Smooth muscle cell of the brain vasculature (primary cell): ENCODE measurements at regions not wholly inside any gene's neighbourhood (a gene's known extent, or its start where the extent isn't known, plus 50 kb on each side); places are given as distances from the start of the nearest gene placed in this dataset.

Experiments
- DNase-seq: peaks from one replicate; pipeline ENCODE4 v3.0.0-alpha.2; 2012; ENCODE audit warnings: low read depth, low spot score

- DNase-seq = no peak
Measured at GRCh38 chr18:24561369-24561965, 101.0 kb downstream of the HRH4 start.

GRCh38 chr18:24567199-24567598 is 106.8 kb downstream of the HRH4 start:
- no peak for DNase-seq

DNA sequence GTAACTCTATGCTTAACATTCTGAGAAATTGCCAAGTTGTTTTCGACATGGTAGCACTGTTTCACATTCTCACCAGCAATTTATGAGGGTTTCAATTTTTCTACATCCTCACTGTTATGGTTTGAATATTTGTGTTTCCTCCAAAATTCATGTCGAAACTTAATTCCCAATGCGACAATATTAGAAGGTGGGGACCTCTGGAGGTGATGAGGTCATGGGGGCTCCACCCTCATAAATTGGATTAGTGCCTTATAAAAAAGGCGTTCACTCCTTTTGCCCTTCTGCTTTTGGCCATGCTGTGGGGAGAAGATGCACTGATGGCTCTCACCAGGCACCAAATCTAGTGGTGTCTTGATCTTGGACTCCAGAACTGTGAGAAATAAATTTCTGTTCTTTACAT is 110.3 kb downstream of the HRH4 start:
- DNase-seq = no peak

DNA sequence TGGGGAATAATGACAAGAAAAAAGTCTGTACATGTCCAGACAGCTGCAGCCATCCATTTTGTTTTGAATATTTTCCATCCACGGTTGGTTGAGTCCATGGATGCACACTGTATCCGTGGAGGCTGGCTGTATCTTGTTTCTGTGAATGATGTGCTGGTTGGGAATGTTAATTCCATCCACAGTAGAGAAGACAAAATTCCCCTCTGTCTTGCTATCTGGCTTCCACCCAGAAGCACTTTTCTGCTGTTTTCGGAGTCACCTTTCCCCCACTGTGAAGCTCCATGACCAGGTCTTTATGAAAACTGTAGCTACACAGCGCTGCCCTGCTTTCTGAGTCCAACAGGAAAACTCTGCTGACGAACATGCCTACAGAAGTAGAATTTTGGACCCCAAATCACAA is 122.3 kb downstream of the HRH4 start:
- DNase-seq = no peak

- no peak for DNase-seq
Measured at GRCh38 chr18:24584205-24584604, 123.8 kb downstream of the HRH4 start.

DNA sequence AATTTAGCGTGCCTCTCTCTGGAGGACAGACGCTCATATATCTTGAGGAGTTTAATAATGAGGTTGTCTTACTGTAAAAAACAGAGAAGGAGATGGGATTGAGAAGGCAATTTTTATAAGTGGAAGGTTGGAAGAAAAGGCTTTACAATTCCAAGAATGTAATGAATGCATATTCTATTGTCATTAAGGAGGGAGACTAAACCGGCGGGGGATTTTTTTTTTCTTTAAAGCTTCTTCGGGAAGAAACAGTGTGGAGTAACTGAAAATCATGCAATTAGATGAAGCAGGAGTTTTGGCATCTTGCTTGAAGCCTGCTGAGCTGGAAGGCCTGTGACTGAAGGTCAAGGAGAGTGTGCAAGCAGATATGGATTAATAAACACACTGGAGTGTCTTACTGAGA is 124.4 kb downstream of the HRH4 start:
- no peak for DNase-seq

GRCh38 chr18:24585996-24586566 is 125.6 kb downstream of the HRH4 start:
- no peak for DNase-seq

DNA sequence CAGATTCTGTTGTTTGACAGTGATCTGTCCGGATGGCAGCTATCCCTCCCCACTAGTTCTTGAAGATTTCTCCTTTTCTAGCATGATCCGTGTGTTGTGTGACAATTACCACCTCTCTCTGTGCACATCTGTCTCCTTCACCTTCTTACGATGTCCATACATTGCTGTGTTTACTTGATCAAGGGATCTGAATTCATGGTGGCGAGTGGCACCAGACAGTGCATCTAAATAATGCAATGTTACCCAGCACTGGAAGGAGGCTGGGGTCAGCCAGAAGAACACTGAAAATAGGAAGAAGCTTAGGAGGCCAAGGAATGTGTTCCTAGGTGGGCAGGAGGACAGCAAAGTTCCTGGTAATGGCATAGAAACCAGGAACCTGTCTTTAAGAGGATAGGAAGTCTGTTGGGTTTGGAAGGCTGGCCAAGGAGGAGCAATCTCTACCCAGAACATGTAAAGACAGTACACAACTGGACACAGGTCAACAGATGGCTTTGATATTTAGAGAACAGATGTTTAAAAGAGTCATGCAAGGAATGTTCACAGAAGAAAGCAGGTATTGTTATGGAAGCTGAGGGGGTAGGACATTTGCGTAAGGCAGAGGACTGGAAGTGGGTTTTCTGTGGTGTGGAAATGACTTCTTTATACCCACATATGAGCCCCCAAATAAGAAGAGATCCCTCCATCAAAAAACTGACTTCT is 126.4 kb downstream of the HRH4 start:
- no peak for DNase-seq

DNA sequence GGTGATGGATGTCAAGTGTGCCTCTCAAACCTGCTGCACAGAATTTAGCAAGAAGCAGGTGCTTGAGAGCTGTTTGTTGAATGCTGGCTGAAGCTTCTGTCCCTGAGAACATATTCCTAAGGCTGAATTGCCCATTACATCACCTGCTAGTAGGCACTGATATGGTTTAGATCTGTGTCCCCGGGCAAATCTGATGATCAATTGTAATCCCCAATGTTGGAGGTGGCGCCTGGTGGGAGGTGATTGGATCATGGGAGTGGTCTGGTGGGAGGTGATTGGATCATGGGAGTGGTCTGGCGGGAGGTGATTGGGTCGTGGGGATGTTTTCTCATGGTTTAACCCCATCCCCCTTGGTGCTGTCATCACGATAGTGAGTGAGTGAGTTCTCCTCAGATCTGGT is 128.0 kb downstream of the HRH4 start:
- DNase-seq = no peak

- no peak for DNase-seq
Measured at GRCh38 chr18:24590946-24591345, 130.5 kb downstream of the HRH4 start.

DNA sequence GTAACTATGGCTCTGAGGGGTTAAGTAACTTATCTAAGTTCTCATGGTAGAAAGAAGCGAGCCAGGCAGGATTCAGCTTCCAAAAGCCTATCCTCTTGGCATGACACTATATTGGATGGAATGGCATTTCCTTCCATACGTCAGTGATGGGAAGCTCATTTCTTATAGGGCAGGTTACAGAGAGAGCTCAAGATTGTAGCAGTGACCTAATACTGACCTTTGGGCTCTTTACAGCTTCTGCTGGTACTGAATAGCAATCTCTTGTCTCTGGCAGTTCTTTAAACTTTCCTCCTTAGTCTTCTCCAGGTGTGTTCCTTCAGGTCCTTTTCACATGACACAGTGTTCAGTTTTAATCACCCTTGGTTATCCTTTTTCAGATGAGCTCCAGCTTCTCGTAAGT is 133.0 kb downstream of the HRH4 start:
- no peak for DNase-seq

- no peak for DNase-seq
Measured at GRCh38 chr18:24593886-24594285, 133.4 kb downstream of the HRH4 start.

- DNase-seq = no peak
Measured at GRCh38 chr18:24595561-24596031, 135.2 kb downstream of the HRH4 start.

DNA sequence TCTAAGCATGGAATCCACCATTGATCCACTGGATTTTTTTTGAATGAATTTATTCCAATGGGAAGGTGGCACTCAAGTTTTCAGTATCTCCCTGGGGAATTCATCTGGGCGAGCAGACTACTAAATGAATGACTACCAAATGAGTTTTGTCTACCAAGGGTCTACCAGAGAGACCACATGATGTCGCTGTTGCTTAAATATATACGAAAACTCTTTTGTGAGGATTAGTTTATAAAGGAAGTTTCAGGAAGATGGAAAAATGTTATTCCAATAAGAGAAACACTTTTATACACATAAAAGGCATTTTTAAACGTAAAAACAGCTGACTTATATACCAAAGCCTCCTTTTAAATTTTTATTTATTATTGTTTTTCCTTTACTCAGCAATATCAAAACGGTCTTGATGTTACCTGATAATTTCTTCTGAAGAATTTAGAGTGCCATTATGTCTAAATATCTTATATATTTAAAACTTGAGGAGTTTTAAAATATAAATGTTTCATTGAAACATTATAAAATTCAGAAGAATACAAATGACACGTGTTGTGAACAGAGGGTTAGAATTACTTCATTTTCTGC is 139.7 kb downstream of the HRH4 start:
- DNase-seq = peak; percentile 32

DNA sequence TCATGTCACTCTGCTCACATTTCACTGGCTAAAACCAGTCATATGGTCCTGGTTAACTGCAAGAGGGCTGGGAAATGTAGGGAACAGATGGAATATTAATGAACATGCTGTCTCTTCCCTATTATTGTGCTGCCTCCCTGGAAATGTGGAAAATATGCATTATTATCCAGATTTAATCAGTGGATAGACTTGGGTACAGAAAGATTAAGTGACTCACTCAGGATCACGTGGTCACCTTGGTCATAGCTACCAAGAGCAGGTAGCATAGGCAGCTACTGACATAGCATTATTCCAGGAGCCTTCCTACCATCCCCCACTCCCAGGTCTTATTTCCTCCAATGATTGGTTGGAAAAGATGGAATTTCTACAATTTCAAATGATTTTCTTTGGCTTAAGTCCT is 141.1 kb downstream of the HRH4 start:
- no peak for DNase-seq

- no peak for DNase-seq
Measured at GRCh38 chr18:24602201-24602600, 141.8 kb downstream of the HRH4 start.

GRCh38 chr18:24603151-24603550 is 142.7 kb downstream of the HRH4 start:
- no peak for DNase-seq

GRCh38 chr18:24605444-24605843 is 145.0 kb downstream of the HRH4 start:
- no peak for DNase-seq

DNA sequence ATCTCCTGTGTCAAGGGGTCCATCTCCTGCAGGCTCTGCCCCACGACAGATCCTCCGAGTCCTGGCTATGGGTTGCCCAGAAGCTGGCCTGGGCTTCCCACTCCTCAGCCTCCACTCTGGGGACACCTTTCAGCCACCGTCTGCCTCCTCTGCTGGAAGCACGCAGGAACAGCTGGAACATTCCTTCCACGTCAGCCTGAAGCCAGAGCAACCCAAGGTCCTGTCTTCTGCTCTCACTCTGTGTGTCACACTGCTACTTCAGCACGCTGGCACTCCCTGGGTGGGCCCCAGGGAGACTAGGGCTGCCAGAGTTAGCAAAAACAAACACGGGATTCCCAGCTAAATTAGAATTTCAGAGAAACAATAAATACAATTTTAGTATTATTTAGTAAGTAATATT is 148.8 kb downstream of the HRH4 start:
- no peak for DNase-seq

DNA sequence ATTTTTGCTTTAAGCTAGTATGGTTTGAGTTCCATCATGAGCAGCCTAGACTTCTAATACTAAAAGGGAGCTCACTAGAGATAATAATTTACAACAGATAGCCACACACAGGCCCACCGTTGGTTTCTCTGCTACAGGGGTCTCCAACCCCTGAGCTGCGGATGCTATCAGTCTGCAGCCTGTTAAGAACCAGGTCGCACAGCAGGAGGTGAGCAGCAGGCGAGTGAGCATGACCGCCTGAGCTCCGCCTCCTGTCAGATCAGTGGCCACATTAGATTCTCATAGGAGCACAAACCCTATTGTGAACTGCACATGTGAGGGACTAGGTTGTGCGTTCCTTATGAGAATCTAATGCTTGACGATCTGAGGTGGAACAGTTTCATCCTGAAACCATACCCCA is 150.6 kb downstream of the HRH4 start:
- DNase-seq = no peak

GRCh38 chr18:24613896-24614640 is 153.6 kb downstream of the HRH4 start:
- no peak for DNase-seq

DNA sequence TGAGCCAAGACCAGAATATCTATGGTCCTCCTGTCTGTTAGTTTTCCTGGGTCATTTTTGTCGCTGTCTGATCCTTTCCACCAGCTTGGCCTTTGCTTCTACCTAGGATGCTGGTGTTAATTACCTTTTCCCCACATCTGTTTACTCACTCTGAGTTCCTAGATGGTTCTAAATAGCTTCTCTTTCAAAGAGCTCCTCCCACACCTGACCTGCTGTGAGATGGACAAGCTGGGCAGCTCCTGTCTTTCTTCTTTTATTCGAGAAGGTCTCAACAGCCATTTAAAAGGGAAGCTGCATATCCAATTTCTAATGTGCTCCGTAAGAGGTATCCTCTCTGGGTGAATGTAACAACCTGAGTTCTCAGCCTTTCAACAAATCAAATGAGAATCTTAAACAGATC is 156.2 kb downstream of the HRH4 start:
- no peak for DNase-seq
